Lower leg skin (tissue), 4 donors: ENCODE measurements at regions not wholly inside any gene's neighbourhood (a gene's known extent, or its start where the extent isn't known, plus 50 kb on each side); places are given as distances from the start of the nearest gene placed in this dataset.

Experiments used
- DNase-seq, 2 donors: peaks; one replicate each; pipeline ENCODE4 v3.0.0-alpha.2; 2019; ENCODE audit warnings: low spot score in 2 of 2
- H3K4me3 ChIP-seq: fragments of 200-600 bp; sonication (generic); 2 replicates; pipeline ENCODE4 v1.5.1; 2017; ENCODE audit warnings: mild to moderate bottlenecking, low read depth; ENCODE audit not compliant: poor library complexity, severe bottlenecking
- POLR2A ChIP-seq, 2 donors: fragments of 450-650 bp; IDR thresholded peaks; one replicate each; pipeline ENCODE4 v1.6.1; 2016 to 2017; ENCODE audit warnings: antibody characterized with exemption in 2 of 2, mild to moderate bottlenecking in 1 of 2, moderate library complexity in 1 of 2
- WGBS, 2 donors: methylation state at CpG; one replicate each; pipeline ENCODE4 v1.1.5; 2018; 5-methylcytosine and 5-hydroxymethylcytosine counted together
- intact Hi-C: fragments of 100-400 bp; cut with DNase I; formaldehyde crosslinking; loops from one replicate; pipeline ENCODE4 v1.15.0; 2023; ENCODE audit warnings: low total_unique reads
- TF ChIP-seq, protein P1 (sequence below), 3 donors: fragments of 450-650 bp; IDR thresholded peaks; one replicate each; pipeline ENCODE4 v1.5.1; 2016; ENCODE audit warnings: antibody characterized with exemption in 3 of 3, mild to moderate bottlenecking in 3 of 3, moderate library complexity in 2 of 3

DNA sequence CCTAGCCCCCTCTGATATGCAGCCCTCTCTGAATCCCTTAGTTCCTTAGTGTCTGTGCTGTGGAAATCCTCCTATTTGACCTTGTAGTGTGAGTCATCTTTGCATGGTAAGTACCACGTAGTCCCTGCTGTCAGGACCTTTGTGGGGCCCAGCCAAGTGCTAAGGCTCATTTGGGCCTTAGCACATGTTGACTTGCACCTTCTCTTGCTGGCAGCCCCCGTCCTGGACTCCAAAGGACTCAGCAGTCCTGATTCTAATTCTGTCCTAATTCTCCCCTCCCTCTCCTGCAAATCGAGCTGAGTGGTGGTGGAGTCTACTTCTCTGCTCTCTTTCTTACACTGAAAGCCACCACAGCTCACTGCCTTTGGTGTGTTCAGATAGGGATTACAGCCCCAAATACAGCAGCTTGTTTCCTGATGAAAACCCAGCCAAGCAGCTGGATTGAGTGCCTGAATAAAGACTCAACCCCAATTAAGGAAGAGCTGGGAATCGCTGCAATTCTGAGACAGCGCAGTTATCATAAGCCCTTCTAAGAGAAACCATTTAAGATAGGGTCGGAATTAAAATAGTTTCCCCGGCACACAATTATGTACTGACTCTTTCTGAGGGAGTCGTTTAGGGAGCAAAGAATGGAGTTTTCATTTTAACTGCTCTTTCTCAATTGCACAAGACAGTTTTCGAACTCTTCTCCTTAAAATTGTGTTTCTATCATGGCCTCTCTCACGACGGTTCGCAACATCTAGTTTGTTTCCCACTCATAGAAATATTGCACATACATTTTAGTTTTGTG lies 215.6 kb upstream of the TNP1 start:
- 66 to 77% methylated on average over 12 of the region's 12 CpGs for WGBS, 2 donors
- H3K4me3 ChIP-seq = no peak overlapping the region
- no peak for TF ChIP-seq POLR2A (IDR thresholded peaks at IDR 0.05)
- TF ChIP-seq, protein P1, sequence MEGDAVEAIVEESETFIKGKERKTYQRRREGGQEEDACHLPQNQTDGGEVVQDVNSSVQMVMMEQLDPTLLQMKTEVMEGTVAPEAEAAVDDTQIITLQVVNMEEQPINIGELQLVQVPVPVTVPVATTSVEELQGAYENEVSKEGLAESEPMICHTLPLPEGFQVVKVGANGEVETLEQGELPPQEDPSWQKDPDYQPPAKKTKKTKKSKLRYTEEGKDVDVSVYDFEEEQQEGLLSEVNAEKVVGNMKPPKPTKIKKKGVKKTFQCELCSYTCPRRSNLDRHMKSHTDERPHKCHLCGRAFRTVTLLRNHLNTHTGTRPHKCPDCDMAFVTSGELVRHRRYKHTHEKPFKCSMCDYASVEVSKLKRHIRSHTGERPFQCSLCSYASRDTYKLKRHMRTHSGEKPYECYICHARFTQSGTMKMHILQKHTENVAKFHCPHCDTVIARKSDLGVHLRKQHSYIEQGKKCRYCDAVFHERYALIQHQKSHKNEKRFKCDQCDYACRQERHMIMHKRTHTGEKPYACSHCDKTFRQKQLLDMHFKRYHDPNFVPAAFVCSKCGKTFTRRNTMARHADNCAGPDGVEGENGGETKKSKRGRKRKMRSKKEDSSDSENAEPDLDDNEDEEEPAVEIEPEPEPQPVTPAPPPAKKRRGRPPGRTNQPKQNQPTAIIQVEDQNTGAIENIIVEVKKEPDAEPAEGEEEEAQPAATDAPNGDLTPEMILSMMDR (IDR thresholded peaks at IDR 0.05) = no peak
- no peak for DNase-seq
- intact Hi-C loops = no loop called here

- TF ChIP-seq, protein P1 (IDR thresholded peaks at IDR 0.05) = no peak
- TF ChIP-seq POLR2A (IDR thresholded peaks at IDR 0.05) = no peak
- no peak for DNase-seq
- no peak overlapping the region for H3K4me3 ChIP-seq
- 86 to 88% methylated on average over 6 of the region's 6 CpGs for WGBS, 2 donors
- intact Hi-C loops = no loop called here
These were observed 214.9 kb upstream of the TNP1 start for GRCh38 chr2:217074576-217075255.

DNA sequence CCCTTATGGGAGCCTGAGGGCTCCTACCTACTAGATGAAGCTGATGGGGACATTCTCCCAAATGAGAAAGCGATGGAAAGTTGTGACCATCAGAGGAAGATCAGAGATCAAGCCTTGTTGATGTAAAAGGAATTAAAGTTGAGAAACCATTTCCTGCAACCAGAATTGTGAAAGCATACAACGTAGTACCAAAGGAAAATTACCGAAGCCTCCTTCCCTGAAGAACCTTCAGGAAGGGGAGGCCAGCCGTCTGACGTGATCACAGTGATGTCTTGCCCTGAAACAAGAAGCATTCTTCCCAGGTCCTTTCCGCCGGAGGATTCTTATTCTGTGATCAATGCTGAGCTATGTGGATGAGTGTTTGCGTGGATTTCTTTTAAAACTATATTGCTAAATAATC lies 211.6 kb upstream of the TNP1 start:
- WGBS, 2 donors = 87 to 90% methylated on average over 8 of the region's 8 CpGs
- TF ChIP-seq, protein P1 (IDR thresholded peaks at IDR 0.05) = no peak
- TF ChIP-seq POLR2A (IDR thresholded peaks at IDR 0.05) = no peak
- intact Hi-C loops = no loop called here
- no peak overlapping the region for H3K4me3 ChIP-seq
- DNase-seq = peak in 1 of 2 donors; percentile 20

DNA sequence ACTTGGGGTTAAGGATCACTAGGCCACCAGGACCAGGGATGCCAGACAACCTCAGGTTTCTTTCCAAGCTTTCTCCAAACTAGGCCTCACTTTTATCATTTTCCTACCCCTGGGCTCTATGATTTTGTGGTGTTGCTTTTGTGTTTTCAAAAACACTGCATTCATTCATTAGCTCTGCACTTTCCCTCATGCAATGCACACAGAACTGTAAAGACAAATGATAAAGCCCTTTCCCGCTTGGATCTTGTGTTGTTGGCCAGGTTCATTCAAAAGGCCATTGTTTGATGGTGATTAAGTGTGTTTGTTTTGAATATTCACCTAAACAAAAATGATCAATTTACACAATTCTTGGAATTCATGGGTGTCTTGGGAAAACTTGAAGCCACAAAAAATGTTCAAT lies 210.7 kb upstream of the TNP1 start:
- WGBS, 2 donors = 90 to 95% methylated on average over 1 of the region's 1 CpG

GRCh38 chr2:217070043-217070430 lies 210.2 kb upstream of the TNP1 start:
- peak in 1 of 2 donors; percentile 76 for DNase-seq
- intact Hi-C loops = no loop called here
- H3K4me3 ChIP-seq = no peak overlapping the region
- WGBS, 2 donors = 93% methylated on average over 9 of the region's 9 CpGs
- TF ChIP-seq, protein P1 (IDR thresholded peaks at IDR 0.05) = no peak
- TF ChIP-seq POLR2A (IDR thresholded peaks at IDR 0.05) = no peak

More for the DNA sequence above, 210.7 kb upstream of the TNP1 start:
- peak in 1 of 2 donors; percentile 23 for DNase-seq
- H3K4me3 ChIP-seq = no peak overlapping the region
- intact Hi-C loops = no loop called here
- TF ChIP-seq, protein P1 (IDR thresholded peaks at IDR 0.05) = no peak
- TF ChIP-seq POLR2A (IDR thresholded peaks at IDR 0.05) = no peak
